ENCODE measurements at regions not wholly inside any gene's neighbourhood (a gene's known extent, or its start where the extent isn't known, plus 50 kb on each side); places are given as distances from the start of the nearest gene placed in this dataset.

GRCh38 chr5:148751025-148751424, 75.4 kb upstream of the ADRB2 start:
- TF ChIP-seq CTCF (IDR thresholded peaks at IDR 0.05) (no peak), POLR2A (IDR thresholded peaks at IDR 0.05) (no peak)
